Endothelial cell of umbilical vein (primary cell): ENCODE measurements at regions not wholly inside any gene's neighbourhood (a gene's known extent, or its start where the extent isn't known, plus 50 kb on each side); places are given as distances from the start of the nearest gene placed in this dataset.

Source experiments
- BruUV-seq: library from RNA; stranded (reverse); fragments of 400-500 nt; replicated peaks from 2 replicates; lab custom pipeline; 2021; lab: Mats Ljungman, UMichigan
- CTCF ChIA-PET: fragments of 300-600, 350-600 bp; sonication (Branson Sonifier 250); formaldehyde crosslinking; loops from one replicate; lab custom pipeline; 2021; ENCODE audit warnings: antibody characterized with exemption, inconsistent platforms; lab: Charles Lee
- POLR2A ChIA-PET: fragments of 300-600, 350-600 bp; sonication (Branson Sonifier 250); formaldehyde crosslinking; loops from one replicate; lab custom pipeline; 2021; ENCODE audit warnings: antibody characterized with exemption, inconsistent platforms; lab: Charles Lee
- DNase-seq: peaks from one replicate; pipeline ENCODE4 v3.0.0-alpha.2; 2011; ENCODE audit warnings: low read depth, low spot score
- FAIRE-seq: peaks from 2 replicates; lab custom pipeline; 2011; peaks lifted over from hg19 to GRCh38; lab: Jason Lieb, UNC
- H2AFZ ChIP-seq: 2 replicates; pipeline ENCODE4 v1.6.0; 2012; ENCODE audit warnings: low read depth, low read length, control low read depth, inconsistent platforms
- H3K27ac ChIP-seq: 2 replicates; pipeline ENCODE4 v1.5.1; 2011; ENCODE audit warnings: low read depth, mild to moderate bottlenecking, control low read depth, low read length, moderate library complexity; ENCODE audit not compliant: insufficient read depth
- H3K27me3 ChIP-seq, 2 experiments: 2 replicates each; pipeline versions ENCODE4 v1.6.0 to v1.6.1; 2011; ENCODE audit warnings: low read length in 2 of 2, mixed read lengths in 1 of 2; ENCODE audit not compliant: control insufficient read depth in 2 of 2, insufficient read depth in 2 of 2
- H3K36me3 ChIP-seq, 2 experiments: 2 replicates in 1 of 2; 3 replicates in 1 of 2; pipeline ENCODE4 v1.5.1; 2011; ENCODE audit warnings: low read length in 2 of 2, mild to moderate bottlenecking in 1 of 2, moderate library complexity in 1 of 2; ENCODE audit not compliant: control insufficient read depth in 2 of 2, insufficient read depth in 2 of 2; ENCODE audit errors: extremely low read depth in 1 of 2
- H3K4me1 ChIP-seq: 3 replicates; pipeline ENCODE4 v1.5.1; 2011; ENCODE audit warnings: mild to moderate bottlenecking, low read length; ENCODE audit not compliant: control insufficient read depth, insufficient read depth; ENCODE audit errors: extremely low read depth
- H3K4me2 ChIP-seq: 2 replicates; pipeline ENCODE4 v1.6.1; 2011; ENCODE audit warnings: low read length, control low read depth, mixed read lengths; ENCODE audit not compliant: insufficient read depth
- H3K4me3 ChIP-seq, 3 experiments: fragments of 200-600 bp in 1 of 3; sonication (generic), shearing (Covaris generic) in 1 of 3; replicated peaks in 1 of 3; 2 replicates each; pipeline ENCODE4 v1.5.1; 2011 to 2016; ENCODE audit warnings: control low read depth in 3 of 3, low read length in 3 of 3, mild to moderate bottlenecking in 2 of 3, inconsistent platforms in 1 of 3, low read depth in 1 of 3, moderate library complexity in 1 of 3; ENCODE audit not compliant: insufficient read depth in 1 of 3
- H3K79me2 ChIP-seq: 2 replicates; pipeline ENCODE4 v1.6.0; 2012; ENCODE audit warnings: low read length, inconsistent platforms; ENCODE audit not compliant: control insufficient read depth, insufficient read depth
- H3K9ac ChIP-seq: replicated peaks from 2 replicates; pipeline ENCODE3; 2011; ENCODE audit warnings: low read length, control low read depth; ENCODE audit not compliant: insufficient read depth; ENCODE audit errors: extremely low read depth
- H3K9me1 ChIP-seq: replicated peaks from 3 replicates; pipeline ENCODE4 v1.6.0; 2011; ENCODE audit warnings: mild to moderate bottlenecking, low read length; ENCODE audit not compliant: control insufficient read depth, insufficient read depth; ENCODE audit errors: extremely low read depth
- H3K9me3 ChIP-seq: replicated peaks from 2 replicates; pipeline ENCODE4 v1.5.1; 2012; ENCODE audit warnings: low read length, inconsistent platforms; ENCODE audit not compliant: control insufficient read depth, insufficient read depth
- H4K20me1 ChIP-seq: replicated peaks from 2 replicates; pipeline ENCODE3; 2011; ENCODE audit warnings: mild to moderate bottlenecking, low read length; ENCODE audit not compliant: control insufficient read depth, insufficient read depth; ENCODE audit errors: extremely low read depth
- CTCF ChIP-seq, 2 donors: IDR thresholded peaks; 1 replicate in 1 of 2; 2 replicates in 1 of 2; pipeline ENCODE4 v1.5.1; 2011; ENCODE audit warnings: low read length in 2 of 2, mild to moderate bottlenecking in 2 of 2, moderate library complexity in 2 of 2, control low read depth in 1 of 2, inconsistent platforms in 1 of 2, low read depth in 1 of 2; ENCODE audit not compliant: insufficient read depth in 1 of 2; ENCODE audit errors: extremely low read depth in 1 of 2
- EZH2 ChIP-seq: IDR thresholded peaks from 2 replicates; pipeline ENCODE4 v1.6.1; 2012; ENCODE audit warnings: borderline replicate concordance, low read depth, mild to moderate bottlenecking, moderate library complexity, low read length, inconsistent platforms; ENCODE audit not compliant: severe bottlenecking
- FOS ChIP-seq: IDR thresholded peaks from 2 replicates; pipeline ENCODE4 v1.6.1; 2011; ENCODE audit warnings: mild to moderate bottlenecking, low read length, moderate library complexity, borderline replicate concordance; ENCODE audit not compliant: insufficient read depth
- GATA2 ChIP-seq: IDR thresholded peaks from 2 replicates; pipeline ENCODE4 v1.7.0; 2011; ENCODE audit warnings: low read depth, mild to moderate bottlenecking, moderate library complexity, mixed read lengths, low read length; ENCODE audit not compliant: insufficient read length, insufficient read depth
- JUN ChIP-seq: IDR thresholded peaks from 2 replicates; pipeline ENCODE4 v1.6.1; 2011; ENCODE audit warnings: borderline replicate concordance, low read depth; ENCODE audit not compliant: insufficient read length, insufficient read depth
- MYC ChIP-seq: IDR thresholded peaks from one replicate; pipeline ENCODE4 v1.6.1; 2011; ENCODE audit warnings: mild to moderate bottlenecking, low read depth, low read length
- POLR2A ChIP-seq: IDR thresholded peaks from 2 replicates; pipeline ENCODE4 v1.6.1; 2012; ENCODE audit warnings: low read depth, mild to moderate bottlenecking, control low read depth, low read length
- POLR2AphosphoS5 ChIP-seq: IDR thresholded peaks from 2 replicates; pipeline ENCODE4 v1.6.1; 2012; ENCODE audit warnings: low read depth, mild to moderate bottlenecking, control low read depth, low read length, moderate library complexity; ENCODE audit not compliant: insufficient read depth
- dilution Hi-C: fragments of 300-500 bp; cut with MboI; formaldehyde crosslinking; loops from one replicate; pipeline ENCODE4 v1.15.0; 2019; ENCODE audit warnings: low sequenced_read_pairs; ENCODE audit not compliant: extremely low pct_ligation_motif_present
- intact Hi-C: fragments of 100-400 bp; cut with micrococcal nuclease; formaldehyde crosslinking; loops from one replicate; pipeline ENCODE4 v1.10.0; 2022
- TF ChIP-seq, protein P1 (sequence below): IDR thresholded peaks from 2 replicates; pipeline ENCODE4 v1.6.1; 2011; ENCODE audit not compliant: insufficient read depth, insufficient read length

DNA sequence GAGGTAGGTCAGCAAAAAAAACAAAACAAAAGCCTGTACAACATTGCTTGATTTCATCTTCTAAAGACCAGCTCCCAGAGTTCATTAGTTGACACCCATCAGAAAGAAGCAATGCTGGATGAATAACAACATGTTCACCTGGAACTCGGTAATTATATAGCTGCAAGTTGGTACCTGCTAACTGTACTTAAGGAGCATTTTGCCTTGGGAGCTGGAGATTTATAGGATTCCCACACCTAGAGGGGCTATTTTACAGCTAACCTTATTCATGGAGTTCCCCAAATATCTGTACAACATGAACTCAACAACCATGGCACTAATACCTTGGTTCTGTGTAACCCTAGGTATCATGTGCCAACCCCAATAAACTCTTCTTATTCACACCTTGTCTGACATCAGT is 281.1 kb upstream of the NCKAP5 start:
- intact Hi-C loops (loop anchor here (10.0 kb wide), 2 partner anchors 395 to 1505 kb away; no protein-coding TSS in a partner anchor), dilution Hi-C loops (no loop called here)
- no peaks in the 10 kb centered on the region for H3K79me2 ChIP-seq
- H4K20me1 ChIP-seq = no peaks in the 10 kb centered on the region
- H3K9me1 ChIP-seq = no peaks in the 10 kb centered on the region
- H3K9me3 ChIP-seq = no peaks in the 10 kb centered on the region
- no TSS peak for BruUV-seq
- no peak overlapping the region for H2AFZ ChIP-seq
- no peak overlapping the region for H3K4me3 ChIP-seq
- no peak for FAIRE-seq
- no peak overlapping the region for H3K27ac ChIP-seq
- no peak for DNase-seq
- no peaks in the 10 kb centered on the region for H3K4me1 ChIP-seq
- H3K9ac ChIP-seq = no peak overlapping the region
- ChIA-PET CTCF (interaction anchor here (1.0 to 1.2 kb wide), 2 partner anchors 10 to 288 kb away, joined by 3 read pairs; no protein-coding TSS in a partner anchor), POLR2A (no interaction called here)
- H3K4me2 ChIP-seq = no peak overlapping the region
- no peaks in the 10 kb centered on the region for H3K36me3 ChIP-seq
- H3K27me3 ChIP-seq = no peaks in the 10 kb centered on the region
- no peak for TF ChIP-seq POLR2A
- no peak for TF ChIP-seq EZH2
- no peak for TF ChIP-seq FOS
- no peak for TF ChIP-seq POLR2AphosphoS5
- TF ChIP-seq CTCF (IDR thresholded peaks at IDR 0.05; ENCODE audit: extremely low read depth in 1 of 2, insufficient read depth in 1 of 2, low read depth in 1 of 2, low read length in 2 of 2) = no peak
- TF ChIP-seq, protein P1, sequence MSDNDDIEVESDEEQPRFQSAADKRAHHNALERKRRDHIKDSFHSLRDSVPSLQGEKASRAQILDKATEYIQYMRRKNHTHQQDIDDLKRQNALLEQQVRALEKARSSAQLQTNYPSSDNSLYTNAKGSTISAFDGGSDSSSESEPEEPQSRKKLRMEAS = no peak
- TF ChIP-seq GATA2 = no peak
- no peak for TF ChIP-seq JUN
- TF ChIP-seq MYC = no peak
